ENCODE measurements at regions not wholly inside any gene's neighbourhood (a gene's known extent, or its start where the extent isn't known, plus 50 kb on each side); places are given as distances from the start of the nearest gene placed in this dataset.

DNA sequence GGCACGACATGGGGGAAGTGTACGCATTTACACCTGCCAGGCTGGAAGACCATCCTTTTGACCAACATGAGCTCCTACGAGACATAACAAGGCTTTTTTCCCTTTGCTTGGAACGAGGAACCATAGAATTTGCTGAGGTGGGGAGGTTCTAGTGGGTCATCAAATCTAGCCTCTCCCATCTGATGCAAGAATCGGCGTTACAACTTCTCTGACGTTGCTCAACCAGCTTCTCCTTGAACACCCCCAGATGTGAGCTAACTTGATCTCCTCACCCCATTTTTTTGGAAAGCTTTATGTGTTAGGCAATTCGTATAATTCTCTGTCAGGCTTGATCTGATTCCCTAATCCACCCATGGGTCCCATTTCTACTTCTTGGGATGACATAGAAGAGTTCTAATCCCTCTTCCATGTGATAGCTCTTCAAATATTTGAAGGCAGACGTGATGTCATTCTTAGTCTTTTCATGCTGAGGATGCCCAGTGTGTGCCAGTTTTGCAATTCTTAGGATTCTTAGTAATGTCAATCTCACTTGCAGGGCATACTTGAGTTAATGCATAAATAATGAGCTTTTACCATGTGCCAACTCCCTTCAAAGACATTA is 163.6 kb upstream of the PARP11 start:
- Histone ChIP-seq H4K20me1 (ENCODE audit: insufficient read depth, low read length) (no peaks in the 10 kb centered on the region), H3K9me3 (ENCODE audit: low read length) (no peaks in the 10 kb centered on the region), H3K36me3 (replicated peaks in 1 of 2; ENCODE audit: control insufficient read depth in 1 of 2, insufficient read depth in 2 of 2, low read length in 2 of 2) (no peaks in the 10 kb centered on the region), H3K27ac (ENCODE audit: extremely low read length, insufficient read depth, low read length) (no peak overlapping the region), H3K79me2 (ENCODE audit: insufficient read depth, low read length) (no peaks in the 10 kb centered on the region), H3K27me3 (ENCODE audit: control insufficient read depth in 1 of 2, insufficient read depth in 2 of 2, low read length in 2 of 2) (no peaks in the 10 kb centered on the region), H3K4me2 (ENCODE audit: low read depth, low read length) (no peak overlapping the region), H2AFZ (ENCODE audit: low read length) (no peak overlapping the region), H3K4me3 (replicated peaks in 1 of 3; ENCODE audit: insufficient read depth in 1 of 3, low read depth in 2 of 3, low read length in 3 of 3) (no peak overlapping the region), H3K9ac (ENCODE audit: insufficient read depth, low read depth, low read length) (no peak overlapping the region), H3K4me1 (ENCODE audit: insufficient read depth, low read length) (peaks cover 51% of the 10 kb centered on the region)
- FAIRE-seq (no peak), DNase-seq (ENCODE audit: low spot score) (no peak), ATAC-seq (no peak)
- intact Hi-C loops (cut with micrococcal nuclease; ENCODE audit: unreplicated experiment) (loop anchor here (1.0 to 2.0 kb wide), 4 partner anchors 22 to 240 kb away; no protein-coding TSS in a partner anchor), in situ Hi-C loops (cut with HindIII; ENCODE audit: extremely low pct_ligation_motif_present, low pct_unique_long_range_greater_than_20kb) (loop anchor here (5.0 kb wide), 2 partner anchors 44 to 149 kb away; no protein-coding TSS in a partner anchor)
- 98% methylated on average over 7 of the region's 9 CpGs for WGBS (ENCODE audit: low lambda C conversion rate)
- ChIA-PET CTCF (ENCODE audit: low intra/inter-chr PET ratio, low total read pairs) (interaction anchor here (0.7 to 5.2 kb wide), 4 partner anchors 42 to 154 kb away, joined by 3 to 85 read pairs (median 8); no protein-coding TSS in a partner anchor), POLR2A (interaction anchor here (1.0 to 3.6 kb wide), 3 partner anchors 21 to 38 kb away, joined by 5 to 16 read pairs (median 14); no protein-coding TSS in a partner anchor)
- TF ChIP-seq AHR (CRISPR knock-in tag; IDR thresholded peaks at IDR 0.05): no peak
- TF ChIP-seq MATR3 (CRISPR knock-in tag; IDR thresholded peaks at IDR 0.05): no peak
- TF ChIP-seq SRY (CRISPR knock-in tag; IDR thresholded peaks at IDR 0.05): no peak
- no TSS peak for BruUV-seq (replicated peaks)

DNA sequence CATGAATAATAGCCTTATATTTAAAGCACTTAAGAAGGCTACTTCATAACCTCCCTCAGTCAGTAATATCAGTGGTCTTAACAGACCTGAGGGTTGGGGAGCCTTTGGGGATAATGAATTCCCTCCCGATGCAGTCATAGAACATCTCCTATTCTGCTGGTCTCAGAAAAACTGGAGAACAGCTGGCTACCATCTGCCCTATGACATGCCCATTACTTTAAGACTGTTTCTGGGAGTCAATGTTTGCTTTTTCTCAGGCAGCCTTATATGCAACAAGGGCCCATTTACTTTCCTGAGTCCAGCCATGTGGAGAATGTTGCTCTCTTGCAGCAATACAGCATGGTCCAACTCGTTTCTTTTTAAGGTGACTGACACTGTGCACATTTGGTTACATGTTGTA is 161.7 kb upstream of the PARP11 start:
- CTCF ChIA-PET (ENCODE audit: low intra/inter-chr PET ratio, low total read pairs): interaction anchor here (5.2 kb wide), 1 partner anchor 40 kb away, joined by 85 read pairs; no protein-coding TSS in a partner anchor
- Histone ChIP-seq H3K9me3 (ENCODE audit: low read length) (no peaks in the 10 kb centered on the region), H3K4me1 (ENCODE audit: insufficient read depth, low read length) (peaks cover 51% of the 10 kb centered on the region), H3K9ac (ENCODE audit: insufficient read depth, low read depth, low read length) (no peak overlapping the region), H3K79me2 (ENCODE audit: insufficient read depth, low read length) (no peaks in the 10 kb centered on the region), H3K36me3 (replicated peaks in 1 of 2; ENCODE audit: control insufficient read depth in 1 of 2, insufficient read depth in 2 of 2, low read length in 2 of 2) (no peaks in the 10 kb centered on the region), H3K4me2 (ENCODE audit: low read depth, low read length) (no peak overlapping the region), H3K4me3 (replicated peaks in 1 of 3; ENCODE audit: insufficient read depth in 1 of 3, low read depth in 2 of 3, low read length in 3 of 3) (no peak overlapping the region), H3K27ac (ENCODE audit: extremely low read length, insufficient read depth, low read length) (no peak overlapping the region), H3K27me3 (ENCODE audit: control insufficient read depth in 1 of 2, insufficient read depth in 2 of 2, low read length in 2 of 2) (no peaks in the 10 kb centered on the region), H4K20me1 (ENCODE audit: insufficient read depth, low read length) (no peaks in the 10 kb centered on the region), H2AFZ (ENCODE audit: low read length) (no peak overlapping the region)
- TF ChIP-seq ZNF264 (CRISPR knock-in tag; IDR thresholded peaks at IDR 0.05): no peak
- TF ChIP-seq, protein P1, sequence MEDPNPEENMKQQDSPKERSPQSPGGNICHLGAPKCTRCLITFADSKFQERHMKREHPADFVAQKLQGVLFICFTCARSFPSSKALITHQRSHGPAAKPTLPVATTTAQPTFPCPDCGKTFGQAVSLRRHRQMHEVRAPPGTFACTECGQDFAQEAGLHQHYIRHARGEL (CRISPR knock-in tag; IDR thresholded peaks at IDR 0.05): no peak
- TF ChIP-seq, protein P2, sequence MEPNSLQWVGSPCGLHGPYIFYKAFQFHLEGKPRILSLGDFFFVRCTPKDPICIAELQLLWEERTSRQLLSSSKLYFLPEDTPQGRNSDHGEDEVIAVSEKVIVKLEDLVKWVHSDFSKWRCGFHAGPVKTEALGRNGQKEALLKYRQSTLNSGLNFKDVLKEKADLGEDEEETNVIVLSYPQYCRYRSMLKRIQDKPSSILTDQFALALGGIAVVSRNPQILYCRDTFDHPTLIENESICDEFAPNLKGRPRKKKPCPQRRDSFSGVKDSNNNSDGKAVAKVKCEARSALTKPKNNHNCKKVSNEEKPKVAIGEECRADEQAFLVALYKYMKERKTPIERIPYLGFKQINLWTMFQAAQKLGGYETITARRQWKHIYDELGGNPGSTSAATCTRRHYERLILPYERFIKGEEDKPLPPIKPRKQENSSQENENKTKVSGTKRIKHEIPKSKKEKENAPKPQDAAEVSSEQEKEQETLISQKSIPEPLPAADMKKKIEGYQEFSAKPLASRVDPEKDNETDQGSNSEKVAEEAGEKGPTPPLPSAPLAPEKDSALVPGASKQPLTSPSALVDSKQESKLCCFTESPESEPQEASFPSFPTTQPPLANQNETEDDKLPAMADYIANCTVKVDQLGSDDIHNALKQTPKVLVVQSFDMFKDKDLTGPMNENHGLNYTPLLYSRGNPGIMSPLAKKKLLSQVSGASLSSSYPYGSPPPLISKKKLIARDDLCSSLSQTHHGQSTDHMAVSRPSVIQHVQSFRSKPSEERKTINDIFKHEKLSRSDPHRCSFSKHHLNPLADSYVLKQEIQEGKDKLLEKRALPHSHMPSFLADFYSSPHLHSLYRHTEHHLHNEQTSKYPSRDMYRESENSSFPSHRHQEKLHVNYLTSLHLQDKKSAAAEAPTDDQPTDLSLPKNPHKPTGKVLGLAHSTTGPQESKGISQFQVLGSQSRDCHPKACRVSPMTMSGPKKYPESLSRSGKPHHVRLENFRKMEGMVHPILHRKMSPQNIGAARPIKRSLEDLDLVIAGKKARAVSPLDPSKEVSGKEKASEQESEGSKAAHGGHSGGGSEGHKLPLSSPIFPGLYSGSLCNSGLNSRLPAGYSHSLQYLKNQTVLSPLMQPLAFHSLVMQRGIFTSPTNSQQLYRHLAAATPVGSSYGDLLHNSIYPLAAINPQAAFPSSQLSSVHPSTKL (CRISPR knock-in tag; IDR thresholded peaks at IDR 0.05): no peak
- no peak for TF ChIP-seq HOXA9 (CRISPR knock-in tag; IDR thresholded peaks at IDR 0.05; ENCODE audit: borderline replicate concordance)
- TF ChIP-seq, protein P3, sequence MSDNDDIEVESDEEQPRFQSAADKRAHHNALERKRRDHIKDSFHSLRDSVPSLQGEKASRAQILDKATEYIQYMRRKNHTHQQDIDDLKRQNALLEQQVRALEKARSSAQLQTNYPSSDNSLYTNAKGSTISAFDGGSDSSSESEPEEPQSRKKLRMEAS (IDR thresholded peaks at IDR 0.05): peak; percentile 35; the same call in 1 of the 2 replicates
- peak; percentile 32 for TF ChIP-seq TEAD3 (CRISPR knock-in tag; optimal IDR thresholded peaks at IDR 0.05; ENCODE audit: borderline replicate concordance)
- TF ChIP-seq CEBPG (CRISPR knock-in tag; IDR thresholded peaks at IDR 0.05): 0 out of 2 replicates have a peak, but pooled peaks have one; percentile 6
- no TSS peak for BruUV-seq (replicated peaks)
- in situ Hi-C loops (cut with HindIII; ENCODE audit: extremely low pct_ligation_motif_present, low pct_unique_long_range_greater_than_20kb): loop anchor here (5.0 kb wide), 2 partner anchors 43 to 148 kb away; no protein-coding TSS in a partner anchor
- FAIRE-seq: no peak
- intact Hi-C loops (cut with micrococcal nuclease; ENCODE audit: unreplicated experiment): no loop called here
- DNase-seq (ENCODE audit: low spot score): peak; percentile 31
- POLR2A ChIA-PET: interaction anchor here (1.4 kb wide), 1 partner anchor 20 kb away, joined by 4 read pairs; no protein-coding TSS in a partner anchor
- 64% methylated on average over 2 of the region's 2 CpGs for WGBS (ENCODE audit: low lambda C conversion rate)
- peak; percentile 35; the same call in 1 of the 3 replicates for ATAC-seq
